ENCODE measurements at regions not wholly inside any gene's neighbourhood (a gene's known extent, or its start where the extent isn't known, plus 50 kb on each side); places are given as distances from the start of the nearest gene placed in this dataset.
"Not testable (repeated sequence)": the region's sequence is repeated elsewhere in the genome, so short reads cannot be mapped to it uniquely, and the experiment has no call there.

GRCh38 chr12:90823859-90824258 lies 131.1 kb downstream of the CCER1 start:
- Mint-ChIP-seq H3K4me3 (no peak overlapping the region), H3K27me3 (no peaks in the 10 kb centered on the region), H3K27ac (no peak overlapping the region), H3K9me3 (no peaks in the 10 kb centered on the region), H3K4me1 (ENCODE audit: low read depth) (no peaks in the 10 kb centered on the region), H3K36me3 (no peaks in the 10 kb centered on the region)
- intact Hi-C loops (cut with micrococcal nuclease): no loop called here
- CTCF ChIA-PET: no interaction called here
- POLR2A ChIA-PET: no interaction called here
- no peak for DNase-seq

- Mint-ChIP-seq H3K9me3 (no peaks in the 10 kb centered on the region), H3K4me3 (no peak overlapping the region), H3K36me3 (no peaks in the 10 kb centered on the region), H3K4me1 (ENCODE audit: low read depth) (no peaks in the 10 kb centered on the region), H3K27ac (no peak overlapping the region), H3K27me3 (no peaks in the 10 kb centered on the region)
- no peak for DNase-seq
- intact Hi-C loops (cut with micrococcal nuclease): no loop called here
- ChIA-PET CTCF (no interaction called here), POLR2A (no interaction called here)
Measured at GRCh38 chr12:90819709-90820108, 135.3 kb downstream of the CCER1 start.

DNA sequence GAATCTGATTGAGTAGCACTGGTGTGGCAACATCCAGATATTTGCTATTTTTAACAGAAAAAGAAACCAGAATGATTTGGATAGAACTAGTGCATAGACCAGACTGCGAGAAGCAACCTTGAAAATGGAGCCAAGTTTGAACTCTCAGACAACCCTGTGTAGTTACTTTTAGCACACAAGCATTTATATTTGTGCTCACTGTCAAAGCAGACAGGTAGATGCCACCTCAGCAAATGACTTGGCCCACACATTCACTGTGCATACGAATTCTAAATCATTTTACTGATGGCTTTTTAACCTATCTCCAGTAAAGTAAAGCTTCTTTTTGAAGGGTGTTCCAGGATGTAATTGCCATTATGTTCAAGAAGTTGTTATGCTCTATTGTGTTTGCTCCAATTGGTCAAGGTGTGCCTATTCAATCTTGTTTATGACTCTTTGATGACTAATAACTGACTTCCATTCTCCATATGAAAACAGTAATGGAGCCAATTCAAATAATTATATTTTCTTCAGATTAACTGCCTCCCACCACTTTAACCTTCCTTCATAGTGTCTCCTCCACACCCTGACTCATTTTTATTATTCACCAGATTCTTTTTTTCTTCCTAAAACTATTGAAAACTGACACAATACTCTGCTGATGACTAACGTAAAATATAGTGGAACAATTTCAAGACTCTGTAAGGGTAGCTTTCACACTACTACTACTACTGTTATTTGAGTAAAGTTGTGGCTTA lies 138.5 kb downstream of the CCER1 start:
- CTCF ChIA-PET: interaction anchor here (0.6 kb wide), 1 partner anchor 123 kb away, joined by 4 read pairs; no protein-coding TSS in a partner anchor
- Mint-ChIP-seq H3K9me3 (no peaks in the 10 kb centered on the region), H3K27me3 (no peaks in the 10 kb centered on the region), H3K27ac (no peak overlapping the region), H3K36me3 (no peaks in the 10 kb centered on the region), H3K4me1 (ENCODE audit: low read depth) (no peaks in the 10 kb centered on the region), H3K4me3 (no peak overlapping the region)
- DNase-seq: no peak
- POLR2A ChIA-PET: no interaction called here
- intact Hi-C loops (cut with micrococcal nuclease): no loop called here

- intact Hi-C loops (cut with micrococcal nuclease): no loop called here
- H3K9me3 Mint-ChIP-seq: no peaks in the 10 kb centered on the region
- no peak overlapping the region for H3K4me3 Mint-ChIP-seq
- H3K27ac Mint-ChIP-seq: no peak overlapping the region
- no peak for DNase-seq
- ChIA-PET POLR2A (no interaction called here), CTCF (no interaction called here)
- H3K4me1 Mint-ChIP-seq (ENCODE audit: low read depth): no peaks in the 10 kb centered on the region
- H3K36me3 Mint-ChIP-seq: no peaks in the 10 kb centered on the region
- H3K27me3 Mint-ChIP-seq: no peaks in the 10 kb centered on the region
Measured at GRCh38 chr12:90809940-90810339, 145.0 kb downstream of the CCER1 start.

- H3K36me3 Mint-ChIP-seq: no peaks in the 10 kb centered on the region
- intact Hi-C loops (cut with micrococcal nuclease): no loop called here
- H3K9me3 Mint-ChIP-seq: no peaks in the 10 kb centered on the region
- POLR2A ChIA-PET: no interaction called here
- H3K4me1 Mint-ChIP-seq (ENCODE audit: low read depth): no peaks in the 10 kb centered on the region
- no peak overlapping the region for H3K27ac Mint-ChIP-seq
- no peaks in the 10 kb centered on the region for H3K27me3 Mint-ChIP-seq
- no peak for DNase-seq
- CTCF ChIA-PET: no interaction called here
- H3K4me3 Mint-ChIP-seq: no peak overlapping the region
Measured at GRCh38 chr12:90808568-90808967, 146.4 kb downstream of the CCER1 start.

- no peak for DNase-seq
- CTCF ChIA-PET: no interaction called here
- intact Hi-C loops (cut with micrococcal nuclease): no loop called here
- Mint-ChIP-seq H3K27me3 (no peaks in the 10 kb centered on the region), H3K36me3 (no peaks in the 10 kb centered on the region), H3K4me1 (ENCODE audit: low read depth) (no peaks in the 10 kb centered on the region), H3K4me3 (no peak overlapping the region), H3K9me3 (no peaks in the 10 kb centered on the region), H3K27ac (no peak overlapping the region)
- POLR2A ChIA-PET: no interaction called here
Measured at GRCh38 chr12:90802727-90803126, 152.2 kb downstream of the CCER1 start.

DNA sequence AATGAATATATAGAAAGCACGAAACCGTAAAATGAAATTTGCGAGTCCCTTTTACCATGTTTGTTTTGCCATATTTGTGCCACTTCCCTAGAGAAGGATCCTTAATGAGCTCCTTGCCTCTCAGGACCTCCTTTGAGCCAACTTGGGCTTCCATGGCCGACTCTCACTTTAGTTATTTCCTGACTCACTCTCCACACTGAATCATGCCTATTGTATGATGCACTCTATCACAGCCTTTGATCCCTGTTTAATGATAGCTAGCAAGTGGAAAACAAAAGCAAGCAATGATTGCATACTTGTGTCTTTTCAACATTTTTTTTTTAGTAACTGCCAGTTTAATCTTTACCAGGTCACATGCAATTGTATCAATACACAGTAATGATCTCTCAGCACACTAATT lies 153.2 kb downstream of the CCER1 start:
- POLR2A ChIA-PET: no interaction called here
- no peaks in the 10 kb centered on the region for H3K36me3 Mint-ChIP-seq
- H3K27me3 Mint-ChIP-seq: no peaks in the 10 kb centered on the region
- no peak overlapping the region for H3K27ac Mint-ChIP-seq
- no peak overlapping the region for H3K4me3 Mint-ChIP-seq
- no peaks in the 10 kb centered on the region for H3K4me1 Mint-ChIP-seq (ENCODE audit: low read depth)
- CTCF ChIA-PET: no interaction called here
- DNase-seq: no peak
- no peaks in the 10 kb centered on the region for H3K9me3 Mint-ChIP-seq
- intact Hi-C loops (cut with micrococcal nuclease): no loop called here

DNA sequence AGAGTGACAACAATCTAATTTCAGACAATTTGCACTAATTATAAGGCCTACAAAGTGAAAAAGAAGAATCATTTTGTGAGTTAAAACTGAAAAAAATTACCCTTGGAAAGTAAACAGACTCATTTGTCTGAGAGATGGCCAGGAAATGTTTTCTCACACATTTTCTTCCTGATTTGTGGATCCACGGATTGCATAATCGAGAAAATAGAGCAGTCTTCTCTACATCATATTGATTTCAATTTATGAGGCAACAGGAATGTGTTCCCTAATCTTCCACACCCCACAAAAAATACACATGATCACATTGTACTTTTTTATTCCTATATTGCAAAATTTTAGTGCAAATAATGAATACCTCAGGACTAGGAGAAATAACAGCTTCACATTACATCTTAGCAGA lies 160.8 kb downstream of the CCER1 start:
- Mint-ChIP-seq H3K4me1 (ENCODE audit: low read depth) (no peaks in the 10 kb centered on the region), H3K9me3 (peaks cover 2% of the 10 kb centered on the region), H3K27ac (no peak overlapping the region), H3K27me3 (no peaks in the 10 kb centered on the region), H3K36me3 (no peaks in the 10 kb centered on the region), H3K4me3 (no peak overlapping the region)
- intact Hi-C loops (cut with micrococcal nuclease): no loop called here
- ChIA-PET CTCF (no interaction called here), POLR2A (no interaction called here)
- no peak for DNase-seq

DNA sequence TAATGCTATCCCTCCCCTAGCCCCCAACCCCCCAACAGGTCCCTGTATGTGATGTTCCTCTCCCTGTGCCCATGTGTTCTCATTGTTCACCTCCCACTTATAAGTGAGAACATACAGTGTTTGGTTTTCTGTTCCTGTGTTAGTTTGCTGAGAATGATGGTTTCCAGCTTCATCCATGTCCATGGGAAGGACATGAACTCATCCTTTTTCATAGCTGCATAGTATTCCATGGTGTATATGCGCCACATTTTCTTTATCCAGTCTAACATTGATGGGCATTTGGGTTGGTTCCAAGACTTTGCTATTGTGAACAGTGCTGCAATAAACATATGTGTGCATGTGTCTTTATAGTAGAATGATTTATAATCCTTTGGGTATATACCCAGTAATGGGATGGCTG lies 162.3 kb downstream of the CCER1 start:
- H3K36me3 Mint-ChIP-seq; H3K4me1 Mint-ChIP-seq (ENCODE audit: low read depth); CTCF ChIA-PET; intact Hi-C loops (cut with micrococcal nuclease); H3K4me3 Mint-ChIP-seq; DNase-seq; H3K27ac Mint-ChIP-seq; POLR2A ChIA-PET; H3K27me3 Mint-ChIP-seq; H3K9me3 Mint-ChIP-seq: not testable (repeated sequence)

GRCh38 chr12:90791445-90791844 lies 163.5 kb downstream of the CCER1 start:
- Mint-ChIP-seq H3K4me3 (no peak overlapping the region), H3K4me1 (ENCODE audit: low read depth) (no peaks in the 10 kb centered on the region), H3K27me3 (no peaks in the 10 kb centered on the region), H3K36me3 (no peaks in the 10 kb centered on the region), H3K9me3 (peaks cover 2% of the 10 kb centered on the region), H3K27ac (no peak overlapping the region)
- DNase-seq: no peak
- CTCF ChIA-PET: no interaction called here
- POLR2A ChIA-PET: no interaction called here
- intact Hi-C loops (cut with micrococcal nuclease): no loop called here

- Mint-ChIP-seq H3K4me3 (no peak overlapping the region), H3K4me1 (ENCODE audit: low read depth) (no peaks in the 10 kb centered on the region), H3K27ac (no peak overlapping the region), H3K36me3 (no peaks in the 10 kb centered on the region), H3K9me3 (peaks cover 2% of the 10 kb centered on the region), H3K27me3 (no peaks in the 10 kb centered on the region)
- no peak for DNase-seq
- intact Hi-C loops (cut with micrococcal nuclease): no loop called here
- POLR2A ChIA-PET: no interaction called here
- CTCF ChIA-PET: no interaction called here
Measured at GRCh38 chr12:90790747-90791146, 164.2 kb downstream of the CCER1 start.

DNA sequence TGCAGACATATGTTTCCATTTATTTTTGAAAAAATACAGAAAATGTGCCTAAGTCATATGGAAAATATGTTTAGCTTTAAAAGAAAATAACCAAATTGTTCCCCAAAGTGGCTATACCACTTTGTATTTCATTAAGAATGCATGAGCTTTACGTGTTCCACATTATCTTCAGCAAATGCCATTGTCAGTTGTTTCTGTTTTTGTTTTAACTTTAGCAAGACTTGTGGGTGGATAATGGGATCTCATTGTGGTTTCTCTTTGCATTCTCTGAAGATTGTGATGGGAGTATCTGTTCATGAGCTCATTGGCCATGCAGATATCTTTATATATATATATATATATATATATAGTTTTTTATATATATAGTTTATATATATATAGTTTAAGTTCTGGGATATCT lies 181.5 kb downstream of the CCER1 start:
- no peaks in the 10 kb centered on the region for H3K9me3 Mint-ChIP-seq
- no peak overlapping the region for H3K4me3 Mint-ChIP-seq
- POLR2A ChIA-PET: no interaction called here
- intact Hi-C loops (cut with micrococcal nuclease): no loop called here
- H3K4me1 Mint-ChIP-seq (ENCODE audit: low read depth): no peaks in the 10 kb centered on the region
- DNase-seq: no peak
- no peak overlapping the region for H3K27ac Mint-ChIP-seq
- CTCF ChIA-PET: interaction anchor here (0.7 kb wide), 1 partner anchor 148 kb away, joined by 3 read pairs; no protein-coding TSS in a partner anchor
- H3K27me3 Mint-ChIP-seq: peaks cover 1% of the 10 kb centered on the region
- H3K36me3 Mint-ChIP-seq: no peaks in the 10 kb centered on the region

GRCh38 chr12:90770861-90771260 lies 184.1 kb downstream of the CCER1 start:
- ChIA-PET CTCF (no interaction called here), POLR2A (no interaction called here)
- Mint-ChIP-seq H3K4me3 (no peak overlapping the region), H3K36me3 (no peaks in the 10 kb centered on the region), H3K9me3 (no peaks in the 10 kb centered on the region), H3K27ac (no peak overlapping the region), H3K4me1 (ENCODE audit: low read depth) (no peaks in the 10 kb centered on the region), H3K27me3 (peaks cover 1% of the 10 kb centered on the region)
- intact Hi-C loops (cut with micrococcal nuclease): no loop called here
- DNase-seq: no peak

All from activated CD4-positive, alpha-beta memory T cell treated with anti-CD3 and anti-CD28 coated beads for 36 hours (primary cell).